ENCODE measurements at regions not wholly inside any gene's neighbourhood (a gene's known extent, or its start where the extent isn't known, plus 50 kb on each side); places are given as distances from the start of the nearest gene placed in this dataset.
"Not testable (repeated sequence)": the region's sequence is repeated elsewhere in the genome, so short reads cannot be mapped to it uniquely, and the experiment has no call there.

DNA sequence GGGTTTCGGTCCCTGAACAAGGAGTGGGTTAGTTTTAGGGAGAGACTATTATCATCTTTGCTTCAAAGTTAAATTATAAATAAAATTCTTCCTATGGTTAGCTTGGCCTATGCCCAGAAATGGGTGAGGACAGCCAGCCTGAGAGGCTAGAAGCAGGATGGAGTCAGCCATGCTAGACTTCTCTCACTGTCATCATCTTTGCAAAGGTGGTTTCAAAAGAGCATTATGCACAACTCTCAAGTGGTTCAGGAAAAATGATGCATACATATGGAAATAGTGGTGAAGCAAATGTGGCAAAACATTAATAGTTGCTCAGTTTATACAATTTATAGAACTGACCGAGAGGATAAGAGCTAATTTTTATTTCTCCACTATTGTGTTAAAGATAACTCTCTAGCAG lies 124.3 kb upstream of the FOXN2 start:
- DNase-seq (ENCODE audit: low read depth), result no peak

DNA sequence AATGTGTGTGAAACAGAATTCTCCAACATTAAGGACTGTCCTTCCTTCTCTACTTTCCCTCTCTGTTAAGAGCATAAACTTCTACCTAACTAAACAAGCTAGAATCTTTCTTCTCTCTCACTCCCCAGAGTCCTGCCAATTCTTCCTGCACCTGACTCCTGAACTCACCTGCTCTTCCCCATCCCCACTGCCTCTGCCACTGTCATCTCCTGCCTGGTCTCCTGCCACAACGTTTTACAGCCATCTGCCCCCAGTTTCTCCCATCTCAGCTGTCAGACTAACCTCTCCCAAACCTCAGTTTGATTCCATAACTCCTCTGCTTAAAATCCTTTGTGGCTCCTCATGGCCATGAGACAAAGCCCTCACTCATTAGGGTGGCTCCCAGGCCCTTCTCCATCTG lies 119.8 kb upstream of the FOXN2 start:
- DNase-seq (ENCODE audit: low read depth), result no peak

DNA sequence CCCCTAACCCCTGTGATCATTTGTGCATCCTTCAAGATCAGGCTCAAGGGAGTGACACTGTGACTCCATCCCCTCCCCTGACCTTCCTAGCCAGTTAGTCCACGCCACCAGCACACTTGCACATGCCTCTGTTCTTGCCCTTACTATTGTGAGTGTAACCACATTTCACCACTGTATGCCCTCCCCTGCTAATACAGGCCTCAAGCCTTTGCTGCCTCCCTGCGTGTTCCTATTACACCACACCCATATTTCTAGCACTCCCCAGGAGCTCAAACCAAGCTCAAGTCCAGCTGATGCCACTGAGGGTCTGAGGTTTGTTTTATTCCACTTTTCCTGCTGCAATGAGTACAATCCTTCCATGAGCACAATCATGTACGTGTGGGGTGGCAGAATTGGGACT lies 119.3 kb upstream of the FOXN2 start:
- no peak for DNase-seq (ENCODE audit: low read depth)

DNA sequence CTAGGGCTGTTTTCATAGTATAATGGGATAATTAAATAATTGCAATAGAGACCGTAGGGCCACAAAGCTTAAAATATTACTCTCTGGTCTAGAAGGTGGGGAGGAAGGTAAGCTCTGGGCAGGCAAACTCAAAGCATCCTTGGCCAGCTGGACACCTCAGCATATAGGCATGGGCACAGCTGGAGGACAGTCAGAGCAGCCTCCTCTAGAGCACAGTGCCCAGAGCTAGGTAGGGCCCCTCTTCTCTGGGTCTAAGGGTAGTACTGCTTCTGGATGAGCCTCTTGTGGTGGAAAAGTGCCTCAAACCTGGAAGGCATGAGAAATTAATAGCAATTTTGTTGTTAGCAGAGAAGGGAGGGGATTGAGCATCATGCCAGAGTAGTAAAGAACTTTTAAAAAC lies 116.9 kb upstream of the FOXN2 start:
- no peak for DNase-seq (ENCODE audit: low read depth)

DNA sequence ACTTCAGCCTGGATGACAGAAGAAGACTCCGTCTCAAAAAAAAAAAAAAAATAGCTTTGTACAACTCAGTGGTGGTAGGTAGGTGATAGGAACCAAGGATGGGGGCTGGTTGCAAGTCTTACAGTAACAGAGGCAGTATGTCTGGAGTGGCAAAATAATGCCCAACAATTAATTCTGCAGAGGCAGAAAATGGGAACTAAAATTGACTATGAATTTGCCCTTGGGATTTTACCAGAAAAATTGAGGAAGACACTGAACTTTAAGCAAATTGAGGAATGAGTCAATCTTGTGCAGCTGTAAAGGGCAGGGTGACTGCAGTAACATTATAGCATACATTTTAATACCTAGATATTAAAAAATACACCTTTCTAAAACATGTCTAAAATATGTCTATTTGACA lies 116.1 kb upstream of the FOXN2 start:
- DNase-seq (ENCODE audit: low read depth), result no peak

DNA sequence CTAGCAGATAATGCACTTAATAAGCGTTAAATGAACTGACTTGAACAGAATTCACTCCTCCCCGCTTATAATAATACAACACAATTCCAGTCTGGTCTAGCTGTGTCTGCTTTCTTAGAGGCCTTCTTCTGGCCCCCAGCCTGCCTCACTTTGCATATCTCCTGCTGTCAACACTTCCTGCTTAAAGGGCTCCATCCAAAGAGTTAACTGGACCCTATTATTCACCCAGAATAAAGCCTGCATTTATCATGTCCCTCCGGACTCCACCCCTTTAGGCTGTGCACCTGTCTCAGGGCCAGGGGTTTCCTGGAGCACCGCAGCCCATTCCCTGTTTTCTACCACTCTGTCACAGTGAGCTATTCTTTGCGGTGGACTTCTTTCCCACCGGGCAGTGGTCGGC lies 115.4 kb upstream of the FOXN2 start:
- no peak for DNase-seq (ENCODE audit: low read depth)

DNA sequence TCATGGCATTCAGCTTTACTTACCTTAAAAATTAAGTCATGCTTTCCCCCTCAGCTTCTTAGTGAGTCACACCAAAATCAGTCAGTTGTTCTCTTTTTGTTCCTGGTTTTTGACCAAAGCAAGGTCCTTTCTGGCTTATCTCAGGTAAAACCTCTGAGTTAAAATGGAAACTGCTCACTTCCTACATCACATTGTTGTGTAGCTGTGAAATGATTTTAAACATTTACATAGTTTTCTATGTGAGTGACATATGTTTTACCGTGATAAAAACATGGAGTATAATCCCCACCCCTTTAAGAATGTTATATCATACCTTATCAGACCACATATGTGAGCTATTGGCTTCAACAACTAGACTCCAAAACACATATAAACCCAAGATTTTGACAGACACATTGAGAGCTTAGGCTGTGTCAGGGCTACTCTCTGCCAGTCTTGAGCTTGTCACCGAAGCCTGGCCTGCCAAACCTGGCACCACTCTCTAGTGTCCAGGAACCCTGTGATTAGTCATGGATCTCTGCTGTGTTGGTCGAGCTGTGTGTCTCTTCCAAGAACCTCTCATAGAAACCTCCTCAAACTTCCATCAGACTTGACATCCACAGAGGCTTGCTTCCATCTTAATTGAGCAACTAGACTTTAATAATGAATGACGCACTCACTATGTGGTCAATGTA lies 113.7 kb upstream of the FOXN2 start:
- DNase-seq (ENCODE audit: low read depth), result no peak

DNA sequence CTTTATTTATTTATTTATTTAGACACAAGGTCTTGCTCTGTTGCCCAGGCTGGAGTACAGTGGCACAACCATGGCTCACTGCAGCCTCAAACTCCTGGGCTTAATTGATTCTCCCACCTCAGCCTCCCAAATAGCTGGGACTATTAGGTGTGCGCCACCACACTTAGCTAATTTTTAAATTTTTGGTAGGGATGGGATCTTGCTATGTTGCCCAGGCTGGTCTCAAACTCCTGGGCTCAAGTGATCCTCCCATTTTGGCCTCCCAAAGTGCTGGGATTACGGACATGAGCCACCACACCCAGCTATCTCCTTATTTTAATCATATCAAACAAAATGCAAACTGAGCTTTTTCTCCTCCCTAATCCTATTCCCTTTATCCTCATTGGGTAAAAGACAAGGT lies 113.0 kb upstream of the FOXN2 start:
- DNase-seq (ENCODE audit: low read depth), result not testable (repeated sequence)

DNA sequence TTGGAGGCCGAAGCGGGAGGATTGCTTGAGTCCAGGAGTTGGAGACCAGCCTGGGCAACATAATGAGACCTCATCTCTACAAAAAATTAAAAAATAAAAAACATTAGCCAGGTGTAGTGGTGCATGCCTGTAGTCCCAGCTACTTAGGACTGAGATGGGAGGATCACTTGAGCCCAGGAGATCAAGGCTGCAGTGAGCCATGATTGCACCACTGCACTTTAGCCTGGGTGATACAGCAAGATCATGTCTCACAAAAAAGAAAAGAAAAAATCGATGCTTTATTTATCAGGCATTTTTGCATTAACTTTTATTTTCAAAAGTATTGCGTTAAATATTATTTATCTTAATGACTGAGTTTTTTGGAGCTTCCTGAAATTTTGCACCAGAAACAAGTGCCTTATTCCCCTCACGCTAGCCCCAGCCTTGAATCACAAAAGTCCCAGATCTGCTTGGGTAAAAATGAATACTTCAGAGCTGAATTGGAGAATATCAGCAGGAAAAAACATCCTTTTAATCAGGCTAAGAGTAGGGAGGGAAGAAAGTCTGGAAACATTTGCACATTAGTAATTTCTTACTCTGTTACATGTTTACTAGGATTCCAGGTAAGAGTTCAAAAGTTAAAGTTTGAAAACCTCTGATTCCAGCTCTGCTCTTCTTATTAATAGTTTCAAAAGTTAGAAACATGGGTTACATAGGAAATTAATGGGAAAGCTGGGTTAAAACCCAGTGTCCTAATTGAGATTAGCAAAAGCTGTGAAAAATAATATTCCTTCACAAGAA lies 111.4 kb upstream of the FOXN2 start:
- DNase-seq (ENCODE audit: low read depth), result no peak

DNA sequence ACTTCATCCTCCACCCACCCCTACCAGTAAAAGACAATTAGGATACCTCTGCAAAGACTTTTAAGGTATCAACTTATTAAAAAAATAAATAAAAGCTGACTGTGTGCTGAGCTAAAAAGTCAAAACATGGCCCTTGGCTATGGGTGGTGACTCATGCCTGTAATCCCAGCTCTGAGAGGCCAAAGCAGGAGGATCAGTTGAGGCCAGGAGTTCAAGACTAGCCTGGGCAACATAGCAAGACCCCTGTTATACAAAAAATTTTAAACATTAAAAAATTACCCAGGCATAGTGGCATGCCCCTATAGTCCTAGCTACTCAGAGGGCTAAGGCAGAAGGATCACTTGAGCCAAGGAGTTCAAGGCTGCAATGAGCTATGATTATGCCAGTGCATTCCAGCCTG lies 110.8 kb upstream of the FOXN2 start:
- DNase-seq (ENCODE audit: low read depth), result no peak

DNA sequence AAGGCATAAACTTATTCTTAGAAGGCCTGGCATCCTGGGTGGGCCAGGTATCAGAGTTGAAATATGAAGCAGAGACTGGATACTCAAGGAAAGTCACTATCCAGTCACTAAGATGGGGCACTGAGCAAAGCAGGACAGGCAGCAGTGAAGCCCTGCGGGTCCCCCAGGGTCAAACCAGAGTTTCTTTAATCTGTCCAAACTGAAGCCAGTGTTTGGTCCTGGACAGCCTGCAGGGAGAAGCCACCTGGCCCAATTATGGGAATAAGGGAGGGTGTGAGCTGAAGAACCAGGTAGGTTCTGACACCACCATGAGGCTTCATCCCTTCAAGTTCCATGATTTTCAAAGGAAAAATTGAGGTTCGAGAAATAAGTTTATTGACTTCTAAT lies 109.7 kb upstream of the FOXN2 start:
- DNase-seq (ENCODE audit: low read depth), result no peak

DNA sequence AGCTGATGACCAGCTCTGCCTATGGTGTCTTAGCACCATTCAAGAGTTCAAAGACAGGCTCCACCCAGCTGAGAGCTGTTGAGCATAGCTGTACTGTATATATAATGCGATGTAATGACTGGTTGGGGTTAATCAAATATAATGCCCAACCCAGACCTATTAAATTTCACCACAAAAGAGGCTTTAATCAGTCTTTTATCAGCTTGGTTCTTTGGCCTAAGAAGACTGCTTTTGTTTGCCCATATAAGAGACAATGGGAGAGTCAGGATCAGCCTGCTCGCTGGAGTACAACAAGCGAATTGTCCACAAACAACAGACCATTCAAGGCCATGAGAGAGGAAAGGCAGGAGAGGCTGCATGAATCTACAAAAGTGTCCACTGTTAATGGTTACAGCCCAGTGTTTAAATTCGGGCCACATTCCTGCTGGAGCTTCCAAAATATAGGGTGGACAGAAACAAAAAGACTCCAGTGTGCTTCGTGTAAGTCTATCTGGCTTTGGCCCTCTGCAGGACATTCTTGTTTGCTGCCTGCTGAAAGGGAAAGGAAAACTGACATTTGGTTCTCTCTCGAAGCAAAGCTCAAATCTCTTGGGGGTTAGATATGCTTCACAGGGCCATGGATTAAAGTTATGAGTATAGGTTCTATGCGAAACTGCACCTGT lies 109.2 kb upstream of the FOXN2 start:
- no peak for DNase-seq (ENCODE audit: low read depth)

DNA sequence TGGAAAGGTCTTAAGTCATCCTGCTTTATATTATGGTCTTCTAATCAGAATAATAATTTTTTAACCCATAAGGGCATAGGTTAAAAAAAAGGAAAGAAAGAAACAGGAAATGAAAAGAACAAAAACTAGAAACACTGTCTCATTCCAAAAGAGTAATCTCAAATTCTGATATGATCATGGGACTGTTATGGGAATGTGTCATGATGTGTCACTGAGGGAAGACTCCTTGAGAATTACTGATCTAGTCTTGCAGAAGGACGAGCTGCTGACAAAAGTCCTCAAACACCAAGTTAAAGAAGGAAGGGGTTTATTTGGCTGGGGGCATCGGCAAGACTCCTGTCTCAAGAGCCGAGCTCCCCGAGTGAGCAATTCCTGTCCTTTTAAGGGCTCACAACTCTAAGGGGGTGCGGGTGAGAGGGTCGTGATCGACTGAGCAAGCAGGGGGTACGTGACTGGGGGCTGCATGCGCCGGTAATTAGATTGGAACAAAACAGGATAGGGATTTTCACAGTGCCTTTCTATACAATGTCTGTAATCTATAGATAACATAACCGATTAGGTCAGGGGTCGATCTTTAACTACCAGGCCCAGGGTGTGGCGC lies 108.3 kb upstream of the FOXN2 start:
- DNase-seq (ENCODE audit: low read depth), result not testable (repeated sequence)

DNA sequence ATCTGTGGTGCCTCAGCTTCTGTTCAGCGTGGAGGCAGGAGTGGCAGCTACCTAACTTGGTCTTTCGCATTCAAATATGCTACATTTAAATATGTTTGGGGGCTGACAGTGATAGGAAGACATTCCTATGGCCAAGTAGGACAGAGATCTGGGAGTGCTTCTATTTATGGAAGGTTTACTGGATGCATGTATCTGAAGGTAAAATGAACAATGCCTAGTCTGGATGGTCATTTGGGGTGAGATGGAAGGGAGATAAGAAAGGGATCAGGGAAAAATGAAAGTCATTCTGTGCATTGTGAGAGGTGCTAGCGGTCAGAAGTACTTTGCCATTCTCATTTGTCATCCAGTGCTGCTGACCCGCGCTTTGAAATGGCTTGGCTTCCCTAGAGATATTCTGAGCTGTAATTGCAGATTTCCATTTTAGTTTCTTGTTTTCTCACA lies 107.3 kb upstream of the FOXN2 start:
- no peak for DNase-seq (ENCODE audit: low read depth)

DNA sequence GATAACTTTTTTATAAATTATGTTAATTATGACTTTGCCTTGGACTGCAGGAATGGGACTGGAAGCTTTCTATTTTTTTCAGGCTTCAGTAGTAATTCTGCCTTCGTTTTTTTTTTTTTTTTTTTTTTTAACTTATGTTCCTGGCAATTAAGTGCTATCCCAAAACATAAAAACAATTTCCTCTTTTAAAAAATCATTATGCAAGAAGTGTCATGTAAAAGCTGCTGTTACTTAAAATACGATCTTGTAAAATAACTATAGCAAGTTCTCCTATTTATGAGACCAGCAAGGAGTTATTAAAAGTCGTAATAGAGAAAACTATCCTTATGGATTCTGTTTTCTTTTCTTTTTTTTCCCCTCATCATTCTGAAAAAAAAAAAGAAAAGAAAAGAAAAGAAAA lies 106.6 kb upstream of the FOXN2 start:
- DNase-seq (ENCODE audit: low read depth), result no peak

DNA sequence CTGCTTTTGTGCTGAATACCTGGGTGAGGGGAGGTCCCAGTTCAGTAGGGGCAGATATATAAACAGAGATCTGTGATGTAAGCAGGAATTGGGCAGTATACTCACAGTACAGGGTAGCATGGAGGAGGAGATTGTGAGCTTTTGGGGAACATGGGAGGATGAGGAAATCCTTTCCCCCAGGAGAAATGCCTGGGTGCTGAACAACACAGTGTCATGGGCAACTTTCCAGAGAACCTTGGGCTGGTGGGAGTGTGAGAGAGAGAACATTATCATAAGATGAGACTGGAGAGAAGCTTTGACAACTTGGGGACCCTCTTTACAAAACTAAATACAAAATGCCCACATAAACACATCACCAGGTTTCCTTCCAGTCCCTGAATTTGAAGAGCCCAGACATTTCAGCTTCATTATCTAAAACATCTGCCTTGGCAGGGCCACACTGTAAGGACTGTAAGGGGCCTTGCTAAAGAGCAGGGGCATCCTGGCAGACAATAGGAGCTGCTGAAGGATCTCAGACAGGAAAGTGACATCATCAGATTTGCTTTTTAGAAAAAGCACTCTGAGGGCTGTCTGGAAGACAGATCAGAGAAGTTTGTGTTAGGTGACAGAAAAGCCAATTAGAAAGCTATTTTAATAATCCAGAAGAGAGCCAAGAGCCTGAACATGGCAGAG lies 105.1 kb upstream of the FOXN2 start:
- DNase-seq (ENCODE audit: low read depth), result no peak

DNA sequence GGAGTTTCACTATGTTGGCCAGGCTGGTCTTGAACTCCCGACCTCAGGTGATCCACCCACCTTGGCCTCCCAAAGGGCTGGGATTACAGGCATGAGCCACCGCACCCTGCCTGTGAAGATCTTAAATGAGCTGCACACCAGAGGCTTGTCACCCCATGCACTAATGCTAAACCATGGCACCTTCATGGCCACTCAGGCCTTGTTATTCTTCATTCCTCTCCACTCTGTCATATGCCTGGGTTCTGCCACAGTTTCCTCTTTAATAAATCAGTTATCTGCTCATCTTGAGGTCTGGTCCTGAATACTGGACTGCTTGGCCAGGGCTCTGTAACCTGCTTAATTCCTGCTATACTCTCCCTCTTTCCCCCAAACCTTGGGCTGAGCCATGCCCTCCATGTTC lies 104.3 kb upstream of the FOXN2 start:
- no peak for DNase-seq (ENCODE audit: low read depth)

DNA sequence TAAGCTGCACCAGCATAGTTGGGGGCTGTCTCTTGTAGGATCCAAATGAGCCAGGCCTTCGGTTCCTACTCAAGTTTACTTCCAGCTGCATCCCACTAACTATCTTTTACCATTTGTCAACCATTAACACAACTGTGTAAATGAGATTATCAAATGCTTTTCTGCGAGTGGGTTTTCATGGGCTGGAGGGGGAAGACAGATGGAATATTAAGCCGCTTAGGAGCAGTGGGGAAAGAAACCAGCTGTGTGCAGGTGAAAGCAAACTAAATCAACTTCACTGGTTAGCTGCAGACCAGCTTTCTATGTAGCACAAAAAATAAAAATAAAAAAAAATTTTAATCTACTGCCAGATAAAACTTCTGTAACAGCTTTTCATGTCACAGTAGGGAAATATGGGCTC lies 100.8 kb upstream of the FOXN2 start:
- DNase-seq (ENCODE audit: low read depth), result no peak

DNA sequence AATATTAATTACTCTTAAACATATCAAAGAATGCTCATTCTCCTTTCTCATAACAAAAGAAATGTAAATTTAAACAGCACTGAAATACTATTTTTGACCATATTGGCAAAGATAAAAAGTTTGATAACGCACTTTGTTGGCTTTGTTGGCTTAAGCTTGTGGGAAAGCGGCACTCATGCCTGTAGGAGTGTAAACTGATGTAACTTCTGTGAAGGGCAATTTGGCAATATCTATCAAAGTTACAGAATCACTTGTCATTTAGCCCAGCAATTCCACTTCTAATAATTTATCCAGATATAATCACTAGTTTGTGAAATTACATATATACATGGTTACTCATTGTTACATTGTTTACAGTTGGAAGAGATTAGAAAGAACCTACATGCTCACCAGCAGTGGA lies 96.3 kb upstream of the FOXN2 start:
- DNase-seq (ENCODE audit: low read depth), result no peak

DNA sequence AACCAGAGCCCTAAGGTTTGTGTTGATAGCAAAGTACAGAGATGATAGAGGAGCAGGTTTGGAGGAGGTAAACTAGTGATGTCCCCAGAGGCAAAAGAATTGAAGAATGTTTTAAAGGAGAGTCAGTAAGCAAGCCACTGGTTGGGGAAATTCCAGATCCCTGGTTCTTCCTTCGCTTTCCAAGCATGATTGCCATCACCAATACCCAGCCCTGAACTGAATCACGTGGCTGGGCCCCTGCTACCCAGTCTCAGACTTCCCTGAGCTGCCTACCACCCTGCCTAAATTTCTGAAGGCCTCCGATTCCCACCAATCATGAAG lies 95.3 kb upstream of the FOXN2 start:
- no peak for DNase-seq (ENCODE audit: low read depth)

DNA sequence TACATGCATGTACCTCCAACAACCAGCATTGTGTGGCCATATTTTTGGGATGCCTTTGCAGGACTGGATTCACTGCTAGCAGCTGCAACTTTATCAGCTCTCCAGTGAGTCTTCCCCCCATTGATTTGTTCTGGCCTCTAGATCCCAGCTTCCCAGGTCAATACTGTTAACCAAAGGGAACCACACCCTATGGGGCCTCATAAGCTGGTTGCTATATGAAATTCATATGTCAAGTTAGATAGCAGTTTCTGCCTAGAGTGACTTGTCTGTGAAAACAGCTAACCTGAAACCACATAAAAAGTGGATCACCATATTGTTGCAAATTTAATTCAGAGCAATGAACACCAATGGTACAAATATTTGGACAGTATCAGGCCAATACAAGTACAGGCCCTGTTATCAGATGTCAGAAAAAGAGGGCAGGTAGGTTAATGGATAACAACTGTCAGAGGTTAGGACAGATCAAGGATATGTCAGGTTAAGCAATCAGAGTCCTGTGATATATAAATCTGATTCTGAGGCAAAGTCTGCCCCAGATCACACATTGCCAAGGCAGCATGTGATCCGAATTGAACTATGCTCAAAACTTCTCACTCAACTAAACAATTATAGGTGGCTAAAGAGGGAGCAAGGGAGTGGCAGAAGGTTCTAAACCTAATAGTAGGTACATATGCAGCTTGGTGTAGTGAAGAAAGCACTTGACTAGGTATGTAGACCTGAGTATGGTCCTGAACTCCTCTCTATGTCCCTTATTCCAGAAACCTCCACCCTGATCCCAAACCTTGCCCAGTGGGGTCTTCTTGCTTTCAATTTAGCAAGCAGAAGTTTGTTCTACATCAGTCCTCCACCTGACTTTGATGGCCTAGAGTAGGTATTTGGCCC lies 94.7 kb upstream of the FOXN2 start:
- no peak for DNase-seq (ENCODE audit: low read depth)

DNA sequence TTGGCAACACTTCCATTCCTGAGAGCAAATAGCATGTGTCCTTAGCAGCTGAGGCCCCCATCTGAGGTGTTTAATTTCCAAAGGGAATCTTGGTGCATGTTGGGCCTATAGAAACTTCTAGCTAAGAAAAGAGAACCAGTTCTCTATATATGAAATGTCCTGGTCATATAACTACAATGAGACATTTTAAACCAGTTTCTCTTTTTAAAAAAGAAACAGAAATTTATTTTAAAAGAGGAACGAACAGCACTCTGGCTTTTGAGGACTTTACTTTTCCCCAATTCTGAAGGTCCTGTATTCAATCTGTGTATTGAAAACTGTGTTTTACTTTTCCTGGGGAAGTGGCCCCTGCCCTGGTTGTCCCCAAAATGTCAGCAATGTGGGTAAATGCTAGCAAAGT lies 94.0 kb upstream of the FOXN2 start:
- no peak for DNase-seq (ENCODE audit: low read depth)

Measured in activated T-cell treated with anti-CD3 and anti-CD28 coated beads for 24 hours (primary cell).